Trophoblast cell (in vitro differentiated cells and primary cell): ENCODE measurements at regions not wholly inside any gene's neighbourhood (a gene's known extent, or its start where the extent isn't known, plus 50 kb on each side); places are given as distances from the start of the nearest gene placed in this dataset.

Source experiments
- DNase-seq, 2 donors: peaks; one replicate each; pipeline ENCODE4 v3.0.0-alpha.2; 2016
- H2AFZ ChIP-seq: 2 replicates; pipeline ENCODE4 v1.6.1; 2013; ENCODE audit warnings: low read length, moderate library complexity, mild to moderate bottlenecking; ENCODE audit not compliant: insufficient read depth, poor library complexity
- H2AK5ac ChIP-seq: 2 replicates; pipeline ENCODE4 v1.6.1; 2013; ENCODE audit warnings: mild to moderate bottlenecking, low read length
- H2BK120ac ChIP-seq: 2 replicates; pipeline ENCODE4 v1.6.1; 2013; ENCODE audit warnings: low read length, mild to moderate bottlenecking, moderate library complexity; ENCODE audit not compliant: insufficient read depth, poor library complexity
- H2BK12ac ChIP-seq: 2 replicates; pipeline ENCODE4 v1.6.1; 2013; ENCODE audit warnings: mild to moderate bottlenecking, low read length, moderate library complexity
- H2BK5ac ChIP-seq: 2 replicates; pipeline ENCODE4 v1.6.1; 2013; ENCODE audit warnings: low read length, low read depth, moderate library complexity, mild to moderate bottlenecking; ENCODE audit not compliant: poor library complexity
- H3K14ac ChIP-seq: 2 replicates; pipeline ENCODE4 v1.6.1; 2013; ENCODE audit warnings: mild to moderate bottlenecking, low read length
- H3K18ac ChIP-seq: 2 replicates; pipeline ENCODE4 v1.6.1; 2013; ENCODE audit warnings: mild to moderate bottlenecking, low read length
- H3K23ac ChIP-seq: 2 replicates; pipeline ENCODE4 v1.6.1; 2013; ENCODE audit warnings: low read length
- H3K27ac ChIP-seq: 2 replicates; pipeline ENCODE4 v1.5.1; 2013; ENCODE audit warnings: low read depth, mild to moderate bottlenecking, inconsistent platforms, low read length, moderate library complexity
- H3K27me3 ChIP-seq: 2 replicates; pipeline ENCODE4 v1.6.1; 2013; ENCODE audit warnings: inconsistent platforms, mild to moderate bottlenecking, low read length, moderate library complexity; ENCODE audit not compliant: insufficient read depth
- H3K36me3 ChIP-seq, 2 experiments: 1 replicate in 1 of 2; 2 replicates in 1 of 2; pipeline ENCODE4 v1.6.1; 2013; ENCODE audit warnings: low read length in 2 of 2, mild to moderate bottlenecking in 2 of 2, moderate library complexity in 1 of 2; ENCODE audit not compliant: insufficient read depth in 2 of 2, control insufficient read depth in 1 of 2
- H3K4ac ChIP-seq: 2 replicates; pipeline ENCODE4 v1.6.1; 2013; ENCODE audit warnings: low read depth, mild to moderate bottlenecking, low read length, moderate library complexity
- H3K4me1 ChIP-seq, 2 experiments: 1 replicate in 1 of 2; 2 replicates in 1 of 2; pipeline ENCODE4 v1.6.1; 2013; ENCODE audit warnings: low read length in 2 of 2, mild to moderate bottlenecking in 2 of 2, moderate library complexity in 1 of 2; ENCODE audit not compliant: insufficient read depth in 2 of 2, control insufficient read depth in 1 of 2
- H3K4me2 ChIP-seq: 2 replicates; pipeline ENCODE4 v1.6.1; 2013; ENCODE audit warnings: inconsistent platforms, mild to moderate bottlenecking, low read length, moderate library complexity
- H3K4me3 ChIP-seq: 2 replicates; pipeline ENCODE4 v1.5.1; 2013; ENCODE audit warnings: mild to moderate bottlenecking, low read depth, low read length, inconsistent platforms
- H3K79me1 ChIP-seq: one replicate; pipeline ENCODE4 v1.6.1; 2013; ENCODE audit warnings: low read length
- H3K79me2 ChIP-seq: 2 replicates; pipeline ENCODE4 v1.6.1; 2013; ENCODE audit warnings: low read length, mild to moderate bottlenecking; ENCODE audit not compliant: control insufficient read depth, insufficient read depth, poor library complexity
- H3K9ac ChIP-seq: 2 replicates; pipeline ENCODE4 v1.6.1; 2013; ENCODE audit warnings: mild to moderate bottlenecking, low read length
- H3K9me3 ChIP-seq: 2 replicates; pipeline ENCODE4 v1.6.1; 2013; ENCODE audit warnings: low read depth, mild to moderate bottlenecking, control low read depth, inconsistent platforms, low read length; ENCODE audit not compliant: insufficient read depth
- H4K12ac ChIP-seq: 2 replicates; pipeline ENCODE4 v1.6.1; 2013; ENCODE audit warnings: low read depth, mild to moderate bottlenecking, low read length, moderate library complexity
- H4K8ac ChIP-seq: 2 replicates; pipeline ENCODE4 v1.6.1; 2013; ENCODE audit warnings: low read depth, mild to moderate bottlenecking, low read length, moderate library complexity
- H4K91ac ChIP-seq: one replicate; pipeline ENCODE4 v1.6.1; 2013; ENCODE audit warnings: low read depth, mild to moderate bottlenecking, low read length, moderate library complexity
- WGBS: extraction: QIAGEN DNeasy Blood & Tissue Kit; methylation state at CpG from one replicate; pipeline ENCODE4 v1.1.7; 2013; ENCODE audit warnings: missing lambda C conversion rate; ENCODE audit not compliant: insufficient read length, insufficient coverage; ENCODE audit errors: extremely low coverage; 5-methylcytosine and 5-hydroxymethylcytosine counted together

DNA sequence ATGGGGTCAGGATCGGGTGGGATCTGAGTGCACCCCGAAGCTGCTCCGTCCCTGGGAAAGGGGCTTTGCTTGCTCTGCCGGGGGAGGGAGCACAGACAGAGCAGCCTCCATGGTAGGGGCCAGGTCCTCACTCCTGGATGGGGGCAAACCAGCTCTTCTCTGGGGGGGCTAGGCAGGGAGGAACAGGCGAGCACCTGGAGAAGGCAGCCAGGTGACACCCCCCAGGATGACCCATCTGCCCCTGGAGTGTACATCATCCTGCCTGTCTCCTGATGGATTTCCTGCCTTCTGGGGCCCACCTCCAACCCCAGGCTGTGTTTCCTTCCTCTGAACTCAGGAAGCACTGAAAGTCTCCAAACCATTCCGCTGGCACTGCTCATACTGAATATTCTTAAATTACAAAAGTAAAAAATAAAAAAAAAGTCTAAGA, 248.0 kb downstream of the RHOU start:
- H2AFZ ChIP-seq: no peak overlapping the region
- no peak overlapping the region for H3K4me2 ChIP-seq
- peak overlapping the region; percentile 3 for H2AK5ac ChIP-seq
- H2BK5ac ChIP-seq: no peak overlapping the region
- H3K4me3 ChIP-seq: no peak overlapping the region
- no peak overlapping the region for H3K9ac ChIP-seq
- no peak overlapping the region for H3K4ac ChIP-seq
- no peak overlapping the region for H2BK120ac ChIP-seq
- H3K27me3 ChIP-seq: no peaks in the 10 kb centered on the region
- H2BK12ac ChIP-seq: no peak overlapping the region
- no peak overlapping the region for H3K27ac ChIP-seq
- no peaks in the 10 kb centered on the region for H3K79me2 ChIP-seq
- H3K23ac ChIP-seq: no peak overlapping the region
- no peak overlapping the region for H4K8ac ChIP-seq
- WGBS: no CpG with 5 or more reads among the region's 6 CpGs
- no peak overlapping the region for H4K12ac ChIP-seq
- H3K36me3 ChIP-seq: no peaks in the 10 kb centered on the region
- peaks cover 6 to 7% of the 10 kb centered on the region in 2 experiments for H3K4me1 ChIP-seq
- no peak overlapping the region for H3K18ac ChIP-seq
- H3K14ac ChIP-seq: no peak overlapping the region
- no peak for DNase-seq
- H3K79me1 ChIP-seq: peaks cover 4% of the 10 kb centered on the region
- H4K91ac ChIP-seq: no peak overlapping the region
- H3K9me3 ChIP-seq: peaks cover 3% of the 10 kb centered on the region

GRCh38 chr1:228983661-228984060, 248.4 kb downstream of the RHOU start:
- Histone ChIP-seq H3K9ac (no peak overlapping the region), H3K18ac (no peak overlapping the region), H3K4me2 (no peak overlapping the region), H3K79me2 (no peaks in the 10 kb centered on the region), H2AFZ (no peak overlapping the region), H4K91ac (no peak overlapping the region), H2BK120ac (no peak overlapping the region), H3K14ac (no peak overlapping the region), H3K36me3 (no peaks in the 10 kb centered on the region), H3K23ac (no peak overlapping the region), H3K27ac (no peak overlapping the region), H3K4me3 (no peak overlapping the region), H4K8ac (no peak overlapping the region), H3K4ac (no peak overlapping the region), H3K4me1 (peaks cover 3 to 4% of the 10 kb centered on the region in 2 experiments), H2BK5ac (no peak overlapping the region), H2BK12ac (no peak overlapping the region), H3K79me1 (peaks cover 4% of the 10 kb centered on the region), H4K12ac (no peak overlapping the region), H2AK5ac (no peak overlapping the region), H3K9me3 (peaks cover 3% of the 10 kb centered on the region), H3K27me3 (no peaks in the 10 kb centered on the region)
- no peak for DNase-seq
- WGBS: no CpG with 5 or more reads among the region's 4 CpGs

DNA sequence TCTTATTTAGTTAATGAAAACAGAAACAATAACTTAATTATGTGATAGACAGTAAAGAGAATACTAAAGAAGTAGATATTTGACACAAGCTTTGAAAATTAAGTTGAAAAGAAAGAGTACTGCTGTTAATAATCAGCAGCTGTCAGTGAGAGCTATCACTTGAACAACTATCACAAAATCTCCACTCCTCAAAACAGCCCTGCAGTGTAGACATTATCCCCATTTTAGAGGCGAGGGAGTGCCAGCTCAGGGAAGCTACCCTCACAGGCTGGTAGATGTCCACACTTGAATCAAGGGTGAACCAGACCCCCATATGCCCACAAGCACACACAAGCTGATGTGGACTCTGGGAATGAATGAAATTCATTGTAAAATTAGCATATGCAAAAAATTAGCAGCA, 248.8 kb downstream of the RHOU start:
- Histone ChIP-seq H2AK5ac (no peak overlapping the region), H3K79me1 (peaks cover 4% of the 10 kb centered on the region), H3K4me3 (no peak overlapping the region), H2BK5ac (no peak overlapping the region), H3K36me3 (no peaks in the 10 kb centered on the region), H4K91ac (no peak overlapping the region), H3K27ac (no peak overlapping the region), H3K18ac (no peak overlapping the region), H3K27me3 (no peaks in the 10 kb centered on the region), H3K4me2 (no peak overlapping the region), H3K23ac (no peak overlapping the region), H4K12ac (no peak overlapping the region), H4K8ac (no peak overlapping the region), H2BK120ac (no peak overlapping the region), H2BK12ac (no peak overlapping the region), H3K9me3 (peaks cover 3% of the 10 kb centered on the region), H3K4me1 (peaks cover 2 to 3% of the 10 kb centered on the region in 2 experiments), H3K9ac (no peak overlapping the region), H3K14ac (no peak overlapping the region), H3K79me2 (no peaks in the 10 kb centered on the region), H3K4ac (no peak overlapping the region), H2AFZ (no peak overlapping the region)
- whole genome bisulfite sequencing: no CpG with 5 or more reads among the region's 1 CpG
- DNase-seq: no peak

DNA sequence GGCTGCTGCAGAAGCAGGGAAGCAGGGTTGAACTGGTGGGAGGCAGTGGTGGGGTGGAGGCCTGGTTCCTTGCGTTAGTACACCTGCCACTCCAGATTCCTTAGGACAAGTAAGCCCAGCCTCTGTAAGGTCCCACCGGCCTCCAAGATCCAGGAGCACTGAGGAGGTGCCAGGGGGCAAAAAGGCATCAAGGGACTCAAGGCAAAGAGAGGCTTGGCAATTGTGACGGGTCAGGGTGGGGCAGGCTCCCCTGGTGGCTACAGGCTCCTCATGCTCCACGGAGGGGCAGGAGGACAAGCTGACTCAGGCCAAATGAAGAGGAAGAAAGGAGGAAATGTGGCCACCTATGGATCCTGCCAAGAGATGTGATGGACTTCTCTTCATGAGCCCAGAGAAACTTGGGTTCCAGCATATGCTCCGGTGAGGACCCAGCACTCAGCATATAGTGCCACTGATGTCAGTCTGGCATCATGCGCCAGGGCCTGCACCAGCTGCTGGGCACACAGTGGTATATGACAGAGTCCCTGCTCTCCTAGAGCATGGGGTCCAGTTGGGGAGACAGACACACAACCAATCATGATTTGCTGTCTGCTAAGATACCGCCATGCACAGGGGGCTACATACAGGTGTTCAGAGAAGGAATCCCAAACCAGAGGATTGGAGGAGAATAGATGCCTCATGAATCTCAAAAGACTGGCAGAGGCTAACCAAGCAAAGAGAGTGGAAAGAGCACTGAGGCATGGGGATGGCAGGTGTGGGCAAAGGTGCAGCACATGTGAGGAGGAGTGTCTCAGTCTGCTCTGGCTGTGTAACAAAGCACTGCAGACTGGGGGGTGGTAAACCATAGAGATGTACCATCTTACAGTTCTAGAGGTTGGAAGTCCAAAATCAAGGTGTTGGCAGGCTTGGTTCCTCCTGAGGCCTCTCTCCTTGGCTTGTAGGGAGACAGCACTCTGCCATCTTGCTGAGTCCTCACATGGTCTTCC, 249.7 kb downstream of the RHOU start:
- Histone ChIP-seq H3K4me3 (no peak overlapping the region), H3K9ac (no peak overlapping the region), H2AFZ (no peak overlapping the region), H2BK120ac (no peak overlapping the region), H2AK5ac (no peak overlapping the region), H3K4me2 (no peak overlapping the region), H3K27ac (no peak overlapping the region), H3K4me1 (peaks cover 6 to 8% of the 10 kb centered on the region in 2 experiments), H4K8ac (no peak overlapping the region), H3K4ac (no peak overlapping the region), H3K23ac (no peak overlapping the region), H3K79me1 (peaks cover 4% of the 10 kb centered on the region), H3K36me3 (no peaks in the 10 kb centered on the region), H2BK12ac (peak overlapping the region; percentile 18), H4K91ac (peak overlapping the region; percentile 33), H3K18ac (no peak overlapping the region), H2BK5ac (no peak overlapping the region), H4K12ac (no peak overlapping the region), H3K14ac (no peak overlapping the region), H3K9me3 (peaks cover 3% of the 10 kb centered on the region), H3K27me3 (no peaks in the 10 kb centered on the region), H3K79me2 (no peaks in the 10 kb centered on the region)
- WGBS: no CpG with 5 or more reads among the region's 7 CpGs
- no peak for DNase-seq
